Neural cell (in vitro differentiated cells): ENCODE measurements at regions not wholly inside any gene's neighbourhood (a gene's known extent, or its start where the extent isn't known, plus 50 kb on each side); places are given as distances from the start of the nearest gene placed in this dataset.
"Not testable (repeated sequence)": the region's sequence is repeated elsewhere in the genome, so short reads cannot be mapped to it uniquely, and the experiment has no call there.

Experiments used
- H2AFZ ChIP-seq: fragments of 200-600, 300-800 bp; sonication (generic), shearing (Covaris generic); 2 replicates; pipeline ENCODE4 v1.6.0; 2014; ENCODE audit warnings: low read depth, mild to moderate bottlenecking, antibody characterized with exemption, low read length, moderate library complexity
- H3F3A ChIP-seq: fragments of 200-600 bp; shearing (Covaris generic); 2 replicates; pipeline ENCODE4 v1.6.1; 2016; ENCODE audit warnings: mild to moderate bottlenecking, moderate library complexity, mixed read lengths, antibody characterized with exemption, low read length; ENCODE audit not compliant: insufficient read depth, poor library complexity, severe bottlenecking
- H3K27ac ChIP-seq: fragments of 200-600, 300-800 bp; sonication (generic), shearing (Covaris generic); 2 replicates; pipeline ENCODE4 v1.5.1; 2014; ENCODE audit warnings: mild to moderate bottlenecking, low read length, moderate library complexity
- H3K27me3 ChIP-seq: fragments of 300-800, 200-600 bp; sonication (generic), shearing (Covaris generic); 2 replicates; pipeline ENCODE4 v1.6.0; 2014; ENCODE audit warnings: mild to moderate bottlenecking, low read depth, low read length, moderate library complexity; ENCODE audit not compliant: insufficient read depth
- H3K36me3 ChIP-seq: fragments of 300-800, 200-600 bp; sonication (generic), shearing (Covaris generic); 2 replicates; pipeline ENCODE4 v1.5.1; 2014; ENCODE audit warnings: mild to moderate bottlenecking, antibody characterized with exemption, low read length, moderate library complexity; ENCODE audit not compliant: insufficient read depth
- H3K4me2 ChIP-seq: fragments of 300-800, 200-600 bp; sonication (generic), shearing (Covaris generic); 2 replicates; pipeline ENCODE4 v1.6.0; 2014; ENCODE audit warnings: mild to moderate bottlenecking, low read length
- H3K4me3 ChIP-seq: fragments of 300-800, 200-600 bp; sonication (generic), shearing (Covaris generic); 2 replicates; pipeline ENCODE4 v1.5.1; 2014; ENCODE audit warnings: mild to moderate bottlenecking, low read length, moderate library complexity
- H3K79me2 ChIP-seq: fragments of 200-600 bp; shearing (Covaris generic); replicated peaks from 2 replicates; pipeline ENCODE4 v1.6.0; 2014; ENCODE audit warnings: mild to moderate bottlenecking, low read length, moderate library complexity; ENCODE audit not compliant: insufficient read depth
- H3K9ac ChIP-seq: fragments of 300-800, 200-600 bp; sonication (generic), shearing (Covaris generic); 2 replicates; pipeline ENCODE4 v1.6.1; 2016; ENCODE audit warnings: mild to moderate bottlenecking, low read length, mixed read lengths
- H3K9me2 ChIP-seq: fragments of 200-600 bp; shearing (Covaris generic); 2 replicates; pipeline ENCODE4 v1.6.1; 2016; ENCODE audit warnings: mild to moderate bottlenecking, low read length, mixed read lengths; ENCODE audit not compliant: insufficient read depth
- H3K9me3 ChIP-seq: fragments of 200-600, 300-800 bp; sonication (generic), shearing (Covaris generic); 2 replicates; pipeline ENCODE4 v1.6.1; 2016; ENCODE audit warnings: mild to moderate bottlenecking, mixed run types, low read length, moderate library complexity, mixed read lengths
- H4K20me1 ChIP-seq: fragments of 200-600 bp; shearing (Covaris generic); 2 replicates; pipeline ENCODE4 v1.6.1; 2016; ENCODE audit warnings: mild to moderate bottlenecking, mixed run types; ENCODE audit not compliant: insufficient read depth
- CTCF ChIP-seq: fragments of 450-650 bp; IDR thresholded peaks from 2 replicates; pipeline ENCODE4 v1.5.1; 2014; ENCODE audit warnings: antibody characterized with exemption, mild to moderate bottlenecking, moderate library complexity; ENCODE audit not compliant: poor library complexity, severe bottlenecking
- EP300 ChIP-seq: fragments of 450-650 bp; conservative IDR thresholded peaks from 2 replicates; pipeline ENCODE4 v1.6.1; 2014; ENCODE audit warnings: antibody characterized with exemption, mild to moderate bottlenecking, moderate library complexity; ENCODE audit not compliant: poor library complexity, severe bottlenecking
- EZH2 ChIP-seq: fragments of 200-600, 300-800 bp; shearing (Covaris generic), sonication (generic); IDR thresholded peaks from 2 replicates; pipeline ENCODE4 v1.6.1; 2014; ENCODE audit warnings: antibody characterized with exemption, low read length, borderline replicate concordance, mild to moderate bottlenecking; ENCODE audit not compliant: insufficient read depth, poor library complexity, severe bottlenecking
- MXI1 ChIP-seq: fragments of 450-650 bp; conservative IDR thresholded peaks from 2 replicates; pipeline ENCODE4 v1.6.1; 2014; ENCODE audit warnings: antibody characterized with exemption, mild to moderate bottlenecking; ENCODE audit not compliant: poor library complexity, severe bottlenecking
- POLR2AphosphoS5 ChIP-seq: IDR thresholded peaks from 2 replicates; pipeline ENCODE4 v1.6.1; 2012
- RAD21 ChIP-seq: fragments of 450-650 bp; conservative IDR thresholded peaks from 2 replicates; pipeline ENCODE4 v1.6.1; 2014; ENCODE audit warnings: antibody characterized with exemption, mild to moderate bottlenecking, moderate library complexity
- REST ChIP-seq: IDR thresholded peaks from 2 replicates; pipeline ENCODE4 v1.6.1; 2012; ENCODE audit warnings: borderline replicate concordance
- SMC3 ChIP-seq: fragments of 450-650 bp; conservative IDR thresholded peaks from 2 replicates; pipeline ENCODE4 v1.6.1; 2014; ENCODE audit warnings: antibody characterized with exemption, mild to moderate bottlenecking, moderate library complexity; ENCODE audit not compliant: poor library complexity
- TAF1 ChIP-seq: IDR thresholded peaks from 2 replicates; pipeline ENCODE4 v1.6.1; 2012; ENCODE audit warnings: low read depth

GRCh38 chr15:55074431-55074830 lies 122.3 kb downstream of the RSL24D1 start:
- no peak for TF ChIP-seq EZH2
- no peak for TF ChIP-seq CTCF
- no peaks in the 10 kb centered on the region for H3K9me3 ChIP-seq
- H4K20me1 ChIP-seq = no peaks in the 10 kb centered on the region
- no peak overlapping the region for H3K27ac ChIP-seq
- no peaks in the 10 kb centered on the region for H3K36me3 ChIP-seq
- no peaks in the 10 kb centered on the region for H3K9me2 ChIP-seq
- H3F3A ChIP-seq = no peaks in the 10 kb centered on the region
- no peak overlapping the region for H3K9ac ChIP-seq
- H3K79me2 ChIP-seq = no peaks in the 10 kb centered on the region
- no peaks in the 10 kb centered on the region for H3K27me3 ChIP-seq
- H3K4me3 ChIP-seq = no peak overlapping the region
- no peak overlapping the region for H2AFZ ChIP-seq
- H3K4me2 ChIP-seq = no peak overlapping the region

- not testable (repeated sequence) for H3K79me2 ChIP-seq, H3K9me3 ChIP-seq, H3F3A ChIP-seq, H3K27ac ChIP-seq, H3K27me3 ChIP-seq, H3K4me3 ChIP-seq, H3K4me2 ChIP-seq, H2AFZ ChIP-seq, H3K9me2 ChIP-seq, H3K9ac ChIP-seq, H4K20me1 ChIP-seq, H3K36me3 ChIP-seq
Observed at GRCh38 chr15:55063970-55064369, 132.8 kb downstream of the RSL24D1 start.

GRCh38 chr15:55060836-55061235 lies 135.9 kb downstream of the RSL24D1 start:
- Histone ChIP-seq H3K27me3 (no peaks in the 10 kb centered on the region), H3K4me3 (no peak overlapping the region), H3K4me2 (no peak overlapping the region), H3K9me3 (no peaks in the 10 kb centered on the region), H3K9me2 (no peaks in the 10 kb centered on the region), H3K27ac (no peak overlapping the region), H3K36me3 (no peaks in the 10 kb centered on the region), H3K79me2 (no peaks in the 10 kb centered on the region), H3K9ac (no peak overlapping the region), H2AFZ (no peak overlapping the region), H3F3A (no peaks in the 10 kb centered on the region), H4K20me1 (no peaks in the 10 kb centered on the region)
- TF ChIP-seq TAF1 (no peak), POLR2AphosphoS5 (no peak), CTCF (no peak), SMC3 (no peak), RAD21 (no peak), REST (no peak), EP300 (no peak), EZH2 (no peak), MXI1 (no peak)
